ENCODE measurements at regions not wholly inside any gene's neighbourhood (a gene's known extent, or its start where the extent isn't known, plus 50 kb on each side); places are given as distances from the start of the nearest gene placed in this dataset.

DNA sequence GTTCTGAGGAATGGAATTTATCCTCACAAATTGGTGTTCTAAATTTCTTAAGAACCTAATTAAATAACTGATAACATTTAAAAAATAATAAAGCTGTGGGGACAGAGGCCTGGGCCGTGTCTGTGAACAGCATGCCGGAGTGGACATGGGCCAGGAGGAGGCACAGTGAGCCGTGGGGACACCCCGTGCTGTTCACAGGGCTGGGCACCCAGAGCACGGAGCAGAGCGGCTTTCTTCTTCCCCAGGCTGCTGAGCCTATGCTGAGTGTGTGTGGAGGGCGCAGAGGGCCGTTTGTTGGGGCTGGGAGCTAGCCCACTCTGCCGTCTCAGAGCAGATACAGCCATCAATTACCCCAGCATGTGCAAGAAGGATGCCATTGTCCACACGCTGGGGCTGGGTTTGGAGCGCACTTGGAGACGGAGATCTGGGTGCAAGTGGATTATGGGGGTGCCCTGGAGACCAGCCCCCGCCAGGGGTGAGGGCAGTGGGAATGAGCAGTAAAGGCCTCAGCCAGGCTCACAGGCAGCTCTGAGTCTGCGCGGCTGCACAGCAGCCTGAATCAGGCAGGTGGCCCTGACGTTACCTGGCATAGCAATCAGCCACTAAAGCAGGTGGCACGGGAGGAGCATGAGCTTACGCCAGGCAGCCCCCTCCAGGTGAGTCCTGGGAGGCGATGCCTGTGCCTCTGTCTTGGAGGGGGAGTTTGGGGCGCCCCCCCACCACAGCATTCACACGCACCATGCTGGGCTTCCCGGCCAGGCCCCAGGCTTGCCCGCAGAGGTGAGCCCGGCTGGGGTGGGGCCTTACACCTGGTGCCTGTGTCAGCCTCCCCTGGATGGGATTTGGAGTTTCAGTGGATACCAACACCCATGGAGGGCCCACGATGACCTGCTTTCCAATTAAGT lies 52.1 kb upstream of the SLC66A3 start:
- no peak overlapping the region for H3K27ac ChIP-seq
- H3K9me3 ChIP-seq: no peaks in the 10 kb centered on the region
- H3K4me3 ChIP-seq: no peak overlapping the region
- no peaks in the 10 kb centered on the region for H3K36me3 ChIP-seq
- no peak for DNase-seq
- H3K4me1 ChIP-seq: no peaks in the 10 kb centered on the region
- no peak for TF ChIP-seq CTCF (IDR thresholded peaks at IDR 0.05)
- TF ChIP-seq POLR2A (IDR thresholded peaks at IDR 0.05): no peak
- intact Hi-C loops (cut with DNase I; ENCODE audit: low total_unique reads): no loop called here
- H3K27me3 ChIP-seq: no peaks in the 10 kb centered on the region

DNA sequence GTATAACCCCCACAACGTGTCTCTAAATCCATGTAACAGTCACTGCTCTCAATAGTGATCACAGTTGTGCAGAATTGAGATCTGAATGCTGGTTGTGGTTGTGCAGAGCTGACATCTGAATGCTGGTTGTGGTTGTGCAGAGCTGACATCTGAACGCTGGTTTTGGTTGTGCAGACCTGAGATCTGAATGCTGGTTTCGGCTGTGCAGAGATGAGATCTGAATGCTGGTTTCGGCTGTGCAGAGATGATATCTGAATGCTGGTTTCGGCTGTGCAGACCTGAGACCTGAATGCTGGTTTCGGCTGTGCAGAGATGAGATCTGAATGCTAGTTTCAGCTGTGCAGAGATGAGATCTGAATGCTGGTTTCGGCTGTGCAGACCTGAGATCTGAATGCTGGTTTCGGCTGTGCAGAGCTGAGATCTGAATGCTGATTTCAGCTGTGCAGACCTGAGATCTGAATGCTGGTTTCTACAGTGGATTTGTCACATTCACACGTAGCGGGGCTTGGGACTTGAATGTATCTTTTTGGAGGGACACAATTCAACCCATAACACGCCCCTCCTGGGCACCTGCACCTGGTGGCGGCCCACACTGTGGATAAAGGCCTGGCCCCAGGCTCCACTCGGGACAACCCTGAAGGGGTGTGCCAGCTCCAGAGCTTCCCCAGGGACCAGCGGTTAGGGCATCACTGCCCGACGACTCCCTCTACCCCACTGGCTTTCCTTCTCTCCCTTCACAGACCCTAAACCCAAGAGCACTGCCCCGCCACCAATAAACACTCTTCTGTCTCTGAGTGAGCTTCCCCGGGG lies 51.1 kb upstream of the SLC66A3 start:
- no peak for TF ChIP-seq CTCF (IDR thresholded peaks at IDR 0.05)
- no peak for TF ChIP-seq POLR2A (IDR thresholded peaks at IDR 0.05)
- DNase-seq: no peak
- Histone ChIP-seq H3K27me3 (no peaks in the 10 kb centered on the region), H3K4me1 (no peaks in the 10 kb centered on the region), H3K4me3 (no peak overlapping the region), H3K36me3 (no peaks in the 10 kb centered on the region), H3K27ac (no peak overlapping the region), H3K9me3 (no peaks in the 10 kb centered on the region)
- intact Hi-C loops (cut with DNase I; ENCODE audit: low total_unique reads): no loop called here

- H3K36me3 ChIP-seq: no peaks in the 10 kb centered on the region
- H3K4me3 ChIP-seq: no peak overlapping the region
- H3K9me3 ChIP-seq: no peaks in the 10 kb centered on the region
- H3K27ac ChIP-seq: no peak overlapping the region
- no peaks in the 10 kb centered on the region for H3K4me1 ChIP-seq
- TF ChIP-seq CTCF (IDR thresholded peaks at IDR 0.05) (no peak), POLR2A (IDR thresholded peaks at IDR 0.05) (no peak)
- DNase-seq: no peak
- intact Hi-C loops (cut with DNase I; ENCODE audit: low total_unique reads): no loop called here
- H3K27me3 ChIP-seq: no peaks in the 10 kb centered on the region
These were observed 50.2 kb upstream of the SLC66A3 start for GRCh38 chr2:11104794-11105660.

Data from uterus (tissue), 3 donors.